ENCODE measurements at regions not wholly inside any gene's neighbourhood (a gene's known extent, or its start where the extent isn't known, plus 50 kb on each side); places are given as distances from the start of the nearest gene placed in this dataset.

DNA sequence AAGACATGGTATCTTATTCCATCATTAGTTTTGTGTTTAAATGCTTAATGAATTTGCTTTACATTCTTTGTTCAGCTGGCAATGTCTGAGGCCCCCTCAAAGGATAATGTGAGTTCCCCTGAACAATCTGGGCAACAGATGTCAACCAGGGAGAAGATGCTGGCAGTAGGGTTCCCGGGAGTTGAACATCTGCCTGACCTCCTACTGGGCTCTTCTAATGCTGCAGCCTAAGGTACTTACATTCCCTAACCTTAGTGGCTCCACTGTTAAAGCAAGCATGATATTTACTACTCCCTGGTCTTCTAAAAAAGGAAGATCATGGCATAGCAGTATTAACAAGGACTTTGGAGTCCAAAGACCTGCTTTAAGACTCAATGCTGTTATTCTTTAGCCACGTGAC lies 574.9 kb upstream of the NR5A2 start:
- H3K4me1 ChIP-seq (ENCODE audit: insufficient read depth, low read length), result peaks cover 2% of the 10 kb centered on the region; the same call in 1 of the 2 replicates
- H3K4me3 ChIP-seq (ENCODE audit: low read length), result no peak overlapping the region
- H3K27me3 ChIP-seq (ENCODE audit: insufficient read depth, low read length), result no peaks in the 10 kb centered on the region
- no peaks in the 10 kb centered on the region for H3K36me3 ChIP-seq (ENCODE audit: insufficient read depth, low read depth, low read length)
- no peak overlapping the region for H3K9ac ChIP-seq (ENCODE audit: low read depth, low read length)
- H3K27ac ChIP-seq (ENCODE audit: low read length), result no peak overlapping the region
- no peaks in the 10 kb centered on the region for H3K9me3 ChIP-seq (ENCODE audit: insufficient read depth, low read depth, low read length)

DNA sequence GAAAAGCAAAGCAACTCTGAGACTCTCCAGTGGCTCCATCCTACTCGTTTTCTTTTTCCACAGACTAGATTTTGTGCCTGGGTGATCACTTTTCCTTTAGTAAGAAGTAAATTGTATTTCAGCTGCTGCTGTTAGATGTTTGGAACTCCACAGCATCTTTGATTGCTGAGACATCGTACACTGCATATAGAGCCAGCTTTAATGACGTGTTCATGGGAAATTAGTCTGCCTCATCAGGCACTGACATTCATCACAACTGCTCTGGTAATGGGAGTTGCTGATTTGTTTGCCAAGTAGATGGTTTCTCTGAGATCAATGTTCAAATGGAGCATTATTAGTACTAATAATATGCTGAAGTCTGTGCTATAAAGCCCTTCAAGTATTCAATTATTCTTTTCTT lies 573.8 kb upstream of the NR5A2 start:
- no peaks in the 10 kb centered on the region for H3K27me3 ChIP-seq (ENCODE audit: insufficient read depth, low read length)
- no peaks in the 10 kb centered on the region for H3K36me3 ChIP-seq (ENCODE audit: insufficient read depth, low read depth, low read length)
- no peak overlapping the region for H3K27ac ChIP-seq (ENCODE audit: low read length)
- no peak overlapping the region for H3K4me3 ChIP-seq (ENCODE audit: low read length)
- peaks cover 2% of the 10 kb centered on the region; the same call in 1 of the 2 replicates for H3K4me1 ChIP-seq (ENCODE audit: insufficient read depth, low read length)
- H3K9ac ChIP-seq (ENCODE audit: low read depth, low read length), result no peak overlapping the region
- H3K9me3 ChIP-seq (ENCODE audit: insufficient read depth, low read depth, low read length), result no peaks in the 10 kb centered on the region

DNA sequence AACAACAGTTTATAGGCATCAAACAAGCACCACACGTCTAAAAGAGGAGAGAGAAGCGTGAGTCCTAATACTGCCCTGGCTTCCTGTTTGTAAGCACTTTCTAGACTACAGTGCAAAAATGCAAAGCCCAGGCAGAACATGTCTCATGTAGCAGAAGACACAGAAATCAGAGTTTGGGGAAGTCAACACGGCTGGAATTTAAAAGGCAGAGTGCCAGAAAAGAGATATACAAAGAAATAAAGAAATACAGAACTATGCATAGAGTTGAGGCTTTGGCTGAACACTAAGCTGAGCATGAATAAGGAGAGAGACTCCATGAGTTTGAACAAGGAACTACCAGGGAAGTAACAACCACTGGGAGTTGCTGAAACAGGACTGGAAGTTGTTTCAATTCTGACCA lies 566.6 kb upstream of the NR5A2 start:
- Histone ChIP-seq H3K27ac (ENCODE audit: low read length) (no peak overlapping the region), H3K4me3 (ENCODE audit: low read length) (no peak overlapping the region), H3K4me1 (ENCODE audit: insufficient read depth, low read length) (no peaks in the 10 kb centered on the region), H3K36me3 (ENCODE audit: insufficient read depth, low read depth, low read length) (no peaks in the 10 kb centered on the region), H3K9ac (ENCODE audit: low read depth, low read length) (no peak overlapping the region), H3K9me3 (ENCODE audit: insufficient read depth, low read depth, low read length) (no peaks in the 10 kb centered on the region), H3K27me3 (ENCODE audit: insufficient read depth, low read length) (no peaks in the 10 kb centered on the region)

DNA sequence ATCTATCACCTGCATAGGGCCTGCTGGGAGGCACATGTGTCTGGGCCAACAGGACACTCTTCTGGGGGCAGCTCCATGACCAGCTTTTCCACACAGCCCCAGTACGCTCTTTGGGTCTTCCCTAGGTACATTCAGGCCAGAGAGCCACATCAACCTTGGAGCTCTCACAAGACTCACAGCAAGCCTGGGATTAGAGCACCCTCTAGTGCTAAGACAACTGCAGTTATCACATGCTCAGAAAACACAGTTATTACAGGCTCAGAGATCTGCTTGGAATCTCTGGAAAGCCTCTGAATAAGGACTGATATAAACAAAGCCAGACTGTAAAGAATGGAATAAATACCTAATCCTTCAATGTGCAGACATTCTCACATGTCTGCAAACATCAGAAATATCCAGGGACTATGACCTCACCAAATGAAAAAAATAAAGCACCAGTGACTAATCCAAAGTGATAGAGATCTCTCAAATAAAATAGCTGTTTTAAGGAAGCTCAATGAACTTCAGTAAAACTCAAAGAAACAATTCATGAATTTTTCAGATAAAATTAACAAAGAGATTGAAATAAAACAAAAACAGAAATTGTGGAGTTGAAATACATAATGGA lies 563.9 kb upstream of the NR5A2 start:
- Histone ChIP-seq H3K9me3 (ENCODE audit: insufficient read depth, low read depth, low read length) (no peaks in the 10 kb centered on the region), H3K9ac (ENCODE audit: low read depth, low read length) (no peak overlapping the region), H3K36me3 (ENCODE audit: insufficient read depth, low read depth, low read length) (no peaks in the 10 kb centered on the region), H3K27ac (ENCODE audit: low read length) (no peak overlapping the region), H3K4me3 (ENCODE audit: low read length) (no peak overlapping the region), H3K4me1 (ENCODE audit: insufficient read depth, low read length) (no peaks in the 10 kb centered on the region), H3K27me3 (ENCODE audit: insufficient read depth, low read length) (no peaks in the 10 kb centered on the region)

DNA sequence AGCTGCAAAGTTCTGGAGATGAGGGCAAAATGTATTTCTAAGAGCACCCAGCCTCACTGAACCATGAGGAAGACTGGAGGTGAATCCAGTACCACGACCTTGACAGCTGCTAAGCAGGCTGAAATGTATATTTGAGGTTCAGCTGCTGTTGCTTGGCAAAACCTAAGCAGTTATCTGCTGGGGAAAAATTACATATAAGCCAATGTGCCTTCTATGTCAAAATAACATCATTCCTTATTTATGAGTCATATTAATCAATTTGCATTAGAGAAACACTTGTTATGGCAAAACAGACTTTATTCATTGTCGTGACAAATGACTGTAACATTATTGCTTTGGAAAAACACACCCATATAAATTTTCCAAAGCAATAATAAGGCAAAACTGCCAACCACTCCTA lies 560.5 kb upstream of the NR5A2 start:
- no peaks in the 10 kb centered on the region for H3K4me1 ChIP-seq (ENCODE audit: insufficient read depth, low read length)
- no peaks in the 10 kb centered on the region for H3K27me3 ChIP-seq (ENCODE audit: insufficient read depth, low read length)
- no peak overlapping the region for H3K9ac ChIP-seq (ENCODE audit: low read depth, low read length)
- H3K27ac ChIP-seq (ENCODE audit: low read length), result no peak overlapping the region
- H3K4me3 ChIP-seq (ENCODE audit: low read length), result no peak overlapping the region
- H3K36me3 ChIP-seq (ENCODE audit: insufficient read depth, low read depth, low read length), result no peaks in the 10 kb centered on the region
- no peaks in the 10 kb centered on the region for H3K9me3 ChIP-seq (ENCODE audit: insufficient read depth, low read depth, low read length)

DNA sequence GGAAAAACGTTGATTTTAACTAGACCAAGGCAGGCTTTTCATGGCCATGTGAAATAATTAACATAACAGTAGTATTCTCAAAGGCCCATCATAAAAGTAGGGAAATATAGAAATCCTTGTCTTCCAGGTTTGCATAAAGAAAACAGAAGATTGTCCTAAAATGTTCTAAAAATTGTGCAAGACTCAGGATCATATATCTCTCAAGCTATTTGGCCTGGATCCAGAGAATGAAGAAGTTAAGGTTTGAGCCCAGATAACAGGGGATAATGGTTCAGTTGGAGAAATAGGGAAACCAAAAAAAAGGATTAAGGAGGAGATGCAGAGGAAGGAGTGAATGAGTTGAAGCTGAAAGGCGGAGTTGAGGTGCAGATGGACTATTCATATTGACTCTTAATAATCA lies 555.5 kb upstream of the NR5A2 start:
- no peak overlapping the region for H3K9ac ChIP-seq (ENCODE audit: low read depth, low read length)
- no peak overlapping the region for H3K27ac ChIP-seq (ENCODE audit: low read length)
- H3K4me1 ChIP-seq (ENCODE audit: insufficient read depth, low read length), result no peaks in the 10 kb centered on the region
- no peaks in the 10 kb centered on the region for H3K9me3 ChIP-seq (ENCODE audit: insufficient read depth, low read depth, low read length)
- no peak overlapping the region for H3K4me3 ChIP-seq (ENCODE audit: low read length)
- H3K36me3 ChIP-seq (ENCODE audit: insufficient read depth, low read depth, low read length), result no peaks in the 10 kb centered on the region
- H3K27me3 ChIP-seq (ENCODE audit: insufficient read depth, low read length), result no peaks in the 10 kb centered on the region

DNA sequence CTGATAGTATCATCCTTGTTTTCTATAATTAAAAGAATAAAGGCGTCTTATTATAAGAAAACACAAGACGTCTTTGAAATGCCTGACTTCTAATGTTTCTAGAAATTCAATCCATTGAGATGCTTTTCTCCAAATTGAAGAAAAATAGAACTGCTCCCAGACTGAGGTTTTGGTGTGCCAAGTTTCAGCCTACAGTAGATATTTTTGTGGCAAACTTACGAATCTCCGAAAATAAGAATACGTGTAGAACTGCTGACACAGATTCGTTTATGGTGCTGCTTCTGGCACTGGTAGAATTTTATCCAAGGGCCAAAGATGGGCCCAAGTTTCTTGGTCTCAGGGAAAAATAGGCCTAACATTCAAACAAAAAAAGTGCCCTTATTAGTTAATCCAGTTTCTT lies 554.5 kb upstream of the NR5A2 start:
- no peak overlapping the region for H3K27ac ChIP-seq (ENCODE audit: low read length)
- no peaks in the 10 kb centered on the region for H3K9me3 ChIP-seq (ENCODE audit: insufficient read depth, low read depth, low read length)
- H3K4me3 ChIP-seq (ENCODE audit: low read length), result no peak overlapping the region
- no peak overlapping the region for H3K9ac ChIP-seq (ENCODE audit: low read depth, low read length)
- no peaks in the 10 kb centered on the region for H3K36me3 ChIP-seq (ENCODE audit: insufficient read depth, low read depth, low read length)
- H3K27me3 ChIP-seq (ENCODE audit: insufficient read depth, low read length), result no peaks in the 10 kb centered on the region
- H3K4me1 ChIP-seq (ENCODE audit: insufficient read depth, low read length), result no peaks in the 10 kb centered on the region

DNA sequence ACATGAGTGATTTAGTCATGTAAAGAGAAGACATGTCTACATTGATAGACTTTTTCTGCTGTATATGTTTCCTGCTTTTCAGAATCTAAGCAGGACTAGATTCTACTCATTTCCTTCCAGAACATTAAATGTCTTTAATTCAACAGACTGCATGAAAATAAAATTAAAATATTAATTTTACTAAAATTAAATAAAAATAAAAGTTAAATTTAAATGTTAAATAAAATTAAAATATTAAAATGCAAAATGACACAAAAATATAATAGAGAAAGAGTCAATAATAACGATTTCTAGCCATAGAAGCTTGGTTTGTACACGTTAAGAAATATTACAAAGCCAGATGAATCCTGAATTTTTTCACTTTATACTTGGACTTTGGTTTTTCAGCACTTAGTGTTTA lies 552.8 kb upstream of the NR5A2 start:
- Histone ChIP-seq H3K36me3 (ENCODE audit: insufficient read depth, low read depth, low read length) (no peaks in the 10 kb centered on the region), H3K9me3 (ENCODE audit: insufficient read depth, low read depth, low read length) (no peaks in the 10 kb centered on the region)

DNA sequence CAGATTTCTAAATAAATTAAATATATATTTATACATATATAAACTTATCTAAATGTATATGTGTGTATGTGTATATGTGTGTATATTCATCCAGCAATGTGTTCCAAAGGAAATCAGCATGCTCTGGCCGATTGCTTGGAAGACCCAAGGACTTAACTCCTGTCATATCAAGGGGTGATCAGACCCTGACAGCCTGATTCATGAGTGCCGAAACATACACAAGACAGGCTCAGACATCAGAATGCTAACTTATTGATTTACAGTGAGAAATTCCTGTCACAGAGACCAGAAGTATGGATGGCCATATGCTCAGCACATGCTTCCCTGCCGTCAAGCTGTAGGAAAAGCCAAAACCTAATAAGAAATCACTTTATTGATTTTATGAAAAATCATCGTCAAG lies 545.1 kb upstream of the NR5A2 start:
- H3K4me3 ChIP-seq (ENCODE audit: low read length), result no peak overlapping the region
- H3K36me3 ChIP-seq (ENCODE audit: insufficient read depth, low read depth, low read length), result no peaks in the 10 kb centered on the region
- no peaks in the 10 kb centered on the region for H3K27me3 ChIP-seq (ENCODE audit: insufficient read depth, low read length)
- H3K9ac ChIP-seq (ENCODE audit: low read depth, low read length), result no peak overlapping the region
- H3K9me3 ChIP-seq (ENCODE audit: insufficient read depth, low read depth, low read length), result no peaks in the 10 kb centered on the region
- H3K4me1 ChIP-seq (ENCODE audit: insufficient read depth, low read length), result no peaks in the 10 kb centered on the region; the same call in 1 of the 2 replicates
- no peak overlapping the region for H3K27ac ChIP-seq (ENCODE audit: low read length)

More for the DNA sequence above, 552.8 kb upstream of the NR5A2 start:
- H3K9ac ChIP-seq (ENCODE audit: low read depth, low read length), result no peak overlapping the region
- no peak overlapping the region for H3K4me3 ChIP-seq (ENCODE audit: low read length)
- H3K4me1 ChIP-seq (ENCODE audit: insufficient read depth, low read length), result no peaks in the 10 kb centered on the region
- no peaks in the 10 kb centered on the region for H3K27me3 ChIP-seq (ENCODE audit: insufficient read depth, low read length)
- no peak overlapping the region for H3K27ac ChIP-seq (ENCODE audit: low read length)

DNA sequence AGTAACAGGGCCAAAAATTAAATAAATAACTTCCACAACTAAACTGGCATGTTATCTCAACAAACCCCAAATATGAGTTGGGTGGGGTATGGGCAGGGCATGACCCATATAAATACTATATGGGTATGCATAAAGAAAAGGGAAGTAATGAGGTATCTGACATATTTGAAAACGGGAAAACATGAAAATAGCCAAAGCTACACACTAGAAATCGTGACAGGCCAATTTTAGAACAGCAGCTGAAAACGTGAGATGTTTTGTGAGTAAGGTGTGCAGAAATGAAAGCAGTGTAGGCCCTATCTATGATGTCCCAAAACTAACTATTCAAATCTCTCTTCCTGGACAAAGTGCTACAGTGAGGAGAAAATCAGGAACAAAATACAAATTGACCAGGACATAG lies 537.9 kb upstream of the NR5A2 start:
- H3K4me3 ChIP-seq (ENCODE audit: low read length), result no peak overlapping the region
- H3K27me3 ChIP-seq (ENCODE audit: insufficient read depth, low read length), result no peaks in the 10 kb centered on the region
- no peak overlapping the region for H3K27ac ChIP-seq (ENCODE audit: low read length)
- H3K36me3 ChIP-seq (ENCODE audit: insufficient read depth, low read depth, low read length), result no peaks in the 10 kb centered on the region
- H3K9ac ChIP-seq (ENCODE audit: low read depth, low read length), result no peak overlapping the region
- H3K9me3 ChIP-seq (ENCODE audit: insufficient read depth, low read depth, low read length), result no peaks in the 10 kb centered on the region; the same call in 1 of the 2 replicates
- peaks cover 10% of the 10 kb centered on the region; the same call in 1 of the 2 replicates for H3K4me1 ChIP-seq (ENCODE audit: insufficient read depth, low read length)

DNA sequence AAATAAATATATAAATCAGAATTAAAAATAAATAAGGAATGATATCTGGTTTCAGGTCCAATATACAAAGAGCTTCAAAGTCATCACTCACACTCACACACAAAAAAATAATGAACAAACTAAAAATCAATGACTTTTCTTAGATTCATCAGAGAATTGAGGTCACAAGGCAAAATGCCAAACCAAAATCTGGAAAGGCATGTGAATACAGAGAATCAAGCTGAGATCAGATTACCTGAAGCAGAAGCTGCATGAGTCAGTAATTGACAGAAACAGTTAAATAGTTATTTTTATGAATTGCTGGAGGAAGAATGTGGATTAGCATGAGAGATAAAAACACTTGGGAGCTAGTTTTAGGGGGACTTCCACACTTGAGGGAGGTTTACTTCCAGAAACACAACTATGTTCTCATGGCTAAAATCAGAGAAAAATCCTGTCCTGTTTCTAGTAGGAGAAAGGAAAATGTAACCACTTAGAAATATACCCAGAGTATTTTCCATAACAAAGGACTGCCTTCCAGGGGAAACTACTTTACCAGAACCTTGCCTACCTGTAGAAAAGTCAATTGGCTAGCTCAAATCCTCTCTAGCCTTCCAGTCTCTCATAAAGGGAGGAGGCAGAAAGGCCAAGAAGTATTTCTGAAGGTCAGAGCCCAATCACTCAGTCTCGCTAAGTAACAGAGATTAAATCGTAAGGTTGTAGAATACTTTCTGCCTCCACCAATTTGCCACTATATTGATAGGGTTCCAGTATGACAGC lies 536.6 kb upstream of the NR5A2 start:
- H3K4me1 ChIP-seq (ENCODE audit: insufficient read depth, low read length), result peaks cover 10% of the 10 kb centered on the region; the same call in 1 of the 2 replicates
- H3K36me3 ChIP-seq (ENCODE audit: insufficient read depth, low read depth, low read length), result no peaks in the 10 kb centered on the region
- no peak overlapping the region for H3K27ac ChIP-seq (ENCODE audit: low read length)
- H3K4me3 ChIP-seq (ENCODE audit: low read length), result no peak overlapping the region
- no peaks in the 10 kb centered on the region for H3K27me3 ChIP-seq (ENCODE audit: insufficient read depth, low read length)
- H3K9me3 ChIP-seq (ENCODE audit: insufficient read depth, low read depth, low read length), result peaks cover 7% of the 10 kb centered on the region
- peak overlapping the region; percentile 11; the same call in 1 of the 2 replicates for H3K9ac ChIP-seq (ENCODE audit: low read depth, low read length)

DNA sequence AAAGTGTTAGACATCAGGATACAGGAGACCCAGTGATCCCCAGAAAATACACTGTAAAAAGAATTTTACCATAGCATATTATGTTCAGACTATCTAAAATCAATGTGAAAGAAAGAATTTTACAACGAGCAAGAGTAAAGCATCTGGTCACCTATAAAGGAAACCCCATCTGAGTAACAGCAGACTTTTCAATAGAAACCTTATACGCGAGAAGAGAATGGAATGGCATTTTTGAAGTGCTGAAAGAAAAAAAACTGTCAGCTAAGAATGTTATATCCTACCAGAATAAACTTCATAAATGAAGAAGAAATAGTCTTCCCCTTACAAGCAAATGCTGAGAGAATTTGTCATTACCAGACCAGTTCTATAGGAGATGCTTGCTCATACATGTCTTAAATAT lies 532.1 kb upstream of the NR5A2 start:
- H3K9me3 ChIP-seq (ENCODE audit: insufficient read depth, low read depth, low read length), result peaks cover 7% of the 10 kb centered on the region
- H3K36me3 ChIP-seq (ENCODE audit: insufficient read depth, low read depth, low read length), result no peaks in the 10 kb centered on the region
- no peaks in the 10 kb centered on the region for H3K27me3 ChIP-seq (ENCODE audit: insufficient read depth, low read length)
- H3K9ac ChIP-seq (ENCODE audit: low read depth, low read length), result no peak overlapping the region
- no peak overlapping the region for H3K4me3 ChIP-seq (ENCODE audit: low read length)
- no peak overlapping the region for H3K27ac ChIP-seq (ENCODE audit: low read length)
- peaks cover 10% of the 10 kb centered on the region; the same call in 1 of the 2 replicates for H3K4me1 ChIP-seq (ENCODE audit: insufficient read depth, low read length)

Measured in iPS-20b (cell line).